Trophoblast cell (in vitro differentiated cells and primary cell): ENCODE measurements at regions not wholly inside any gene's neighbourhood (a gene's known extent, or its start where the extent isn't known, plus 50 kb on each side); places are given as distances from the start of the nearest gene placed in this dataset.

Source experiments
- DNase-seq, 2 donors: peaks; one replicate each; pipeline ENCODE4 v3.0.0-alpha.2; 2016
- H2AFZ ChIP-seq: 2 replicates; pipeline ENCODE4 v1.6.1; 2013; ENCODE audit warnings: low read length, moderate library complexity, mild to moderate bottlenecking; ENCODE audit not compliant: insufficient read depth, poor library complexity
- H2AK5ac ChIP-seq: 2 replicates; pipeline ENCODE4 v1.6.1; 2013; ENCODE audit warnings: mild to moderate bottlenecking, low read length
- H2BK120ac ChIP-seq: 2 replicates; pipeline ENCODE4 v1.6.1; 2013; ENCODE audit warnings: low read length, mild to moderate bottlenecking, moderate library complexity; ENCODE audit not compliant: insufficient read depth, poor library complexity
- H2BK12ac ChIP-seq: 2 replicates; pipeline ENCODE4 v1.6.1; 2013; ENCODE audit warnings: mild to moderate bottlenecking, low read length, moderate library complexity
- H2BK5ac ChIP-seq: 2 replicates; pipeline ENCODE4 v1.6.1; 2013; ENCODE audit warnings: low read length, low read depth, moderate library complexity, mild to moderate bottlenecking; ENCODE audit not compliant: poor library complexity
- H3K14ac ChIP-seq: 2 replicates; pipeline ENCODE4 v1.6.1; 2013; ENCODE audit warnings: mild to moderate bottlenecking, low read length
- H3K18ac ChIP-seq: 2 replicates; pipeline ENCODE4 v1.6.1; 2013; ENCODE audit warnings: mild to moderate bottlenecking, low read length
- H3K23ac ChIP-seq: 2 replicates; pipeline ENCODE4 v1.6.1; 2013; ENCODE audit warnings: low read length
- H3K27ac ChIP-seq: 2 replicates; pipeline ENCODE4 v1.5.1; 2013; ENCODE audit warnings: low read depth, mild to moderate bottlenecking, inconsistent platforms, low read length, moderate library complexity
- H3K27me3 ChIP-seq: 2 replicates; pipeline ENCODE4 v1.6.1; 2013; ENCODE audit warnings: inconsistent platforms, mild to moderate bottlenecking, low read length, moderate library complexity; ENCODE audit not compliant: insufficient read depth
- H3K36me3 ChIP-seq, 2 experiments: 1 replicate in 1 of 2; 2 replicates in 1 of 2; pipeline ENCODE4 v1.6.1; 2013; ENCODE audit warnings: low read length in 2 of 2, mild to moderate bottlenecking in 2 of 2, moderate library complexity in 1 of 2; ENCODE audit not compliant: insufficient read depth in 2 of 2, control insufficient read depth in 1 of 2
- H3K4ac ChIP-seq: 2 replicates; pipeline ENCODE4 v1.6.1; 2013; ENCODE audit warnings: low read depth, mild to moderate bottlenecking, low read length, moderate library complexity
- H3K4me1 ChIP-seq, 2 experiments: 1 replicate in 1 of 2; 2 replicates in 1 of 2; pipeline ENCODE4 v1.6.1; 2013; ENCODE audit warnings: low read length in 2 of 2, mild to moderate bottlenecking in 2 of 2, moderate library complexity in 1 of 2; ENCODE audit not compliant: insufficient read depth in 2 of 2, control insufficient read depth in 1 of 2
- H3K4me2 ChIP-seq: 2 replicates; pipeline ENCODE4 v1.6.1; 2013; ENCODE audit warnings: inconsistent platforms, mild to moderate bottlenecking, low read length, moderate library complexity
- H3K4me3 ChIP-seq: 2 replicates; pipeline ENCODE4 v1.5.1; 2013; ENCODE audit warnings: mild to moderate bottlenecking, low read depth, low read length, inconsistent platforms
- H3K79me1 ChIP-seq: one replicate; pipeline ENCODE4 v1.6.1; 2013; ENCODE audit warnings: low read length
- H3K79me2 ChIP-seq: 2 replicates; pipeline ENCODE4 v1.6.1; 2013; ENCODE audit warnings: low read length, mild to moderate bottlenecking; ENCODE audit not compliant: control insufficient read depth, insufficient read depth, poor library complexity
- H3K9ac ChIP-seq: 2 replicates; pipeline ENCODE4 v1.6.1; 2013; ENCODE audit warnings: mild to moderate bottlenecking, low read length
- H3K9me3 ChIP-seq: 2 replicates; pipeline ENCODE4 v1.6.1; 2013; ENCODE audit warnings: low read depth, mild to moderate bottlenecking, control low read depth, inconsistent platforms, low read length; ENCODE audit not compliant: insufficient read depth
- H4K12ac ChIP-seq: 2 replicates; pipeline ENCODE4 v1.6.1; 2013; ENCODE audit warnings: low read depth, mild to moderate bottlenecking, low read length, moderate library complexity
- H4K8ac ChIP-seq: 2 replicates; pipeline ENCODE4 v1.6.1; 2013; ENCODE audit warnings: low read depth, mild to moderate bottlenecking, low read length, moderate library complexity
- H4K91ac ChIP-seq: one replicate; pipeline ENCODE4 v1.6.1; 2013; ENCODE audit warnings: low read depth, mild to moderate bottlenecking, low read length, moderate library complexity
- WGBS: extraction: QIAGEN DNeasy Blood & Tissue Kit; methylation state at CpG from one replicate; pipeline ENCODE4 v1.1.7; 2013; ENCODE audit warnings: missing lambda C conversion rate; ENCODE audit not compliant: insufficient read length, insufficient coverage; ENCODE audit errors: extremely low coverage; 5-methylcytosine and 5-hydroxymethylcytosine counted together

GRCh38 chr2:2744107-2744506, 413.0 kb upstream of the MYT1L start:
- no peak overlapping the region for H4K12ac ChIP-seq
- no peaks in the 10 kb centered on the region for H3K36me3 ChIP-seq
- no peaks in the 10 kb centered on the region for H3K79me1 ChIP-seq
- no CpG with 5 or more reads among the region's 5 CpGs for WGBS
- H2AFZ ChIP-seq = no peak overlapping the region
- no peaks in the 10 kb centered on the region for H3K4me1 ChIP-seq
- H3K27me3 ChIP-seq = no peaks in the 10 kb centered on the region
- no peak for DNase-seq
- H3K4ac ChIP-seq = no peak overlapping the region
- H3K4me3 ChIP-seq = no peak overlapping the region
- H2AK5ac ChIP-seq = no peak overlapping the region
- no peak overlapping the region for H3K9ac ChIP-seq
- H3K4me2 ChIP-seq = no peak overlapping the region
- no peak overlapping the region for H3K27ac ChIP-seq
- no peak overlapping the region for H4K8ac ChIP-seq
- no peak overlapping the region for H4K91ac ChIP-seq
- peaks cover 7% of the 10 kb centered on the region for H3K9me3 ChIP-seq
- no peak overlapping the region for H2BK120ac ChIP-seq
- H2BK5ac ChIP-seq = no peak overlapping the region
- H3K18ac ChIP-seq = no peak overlapping the region
- no peak overlapping the region for H2BK12ac ChIP-seq
- no peak overlapping the region for H3K14ac ChIP-seq
- no peaks in the 10 kb centered on the region for H3K79me2 ChIP-seq
- H3K23ac ChIP-seq = no peak overlapping the region

DNA sequence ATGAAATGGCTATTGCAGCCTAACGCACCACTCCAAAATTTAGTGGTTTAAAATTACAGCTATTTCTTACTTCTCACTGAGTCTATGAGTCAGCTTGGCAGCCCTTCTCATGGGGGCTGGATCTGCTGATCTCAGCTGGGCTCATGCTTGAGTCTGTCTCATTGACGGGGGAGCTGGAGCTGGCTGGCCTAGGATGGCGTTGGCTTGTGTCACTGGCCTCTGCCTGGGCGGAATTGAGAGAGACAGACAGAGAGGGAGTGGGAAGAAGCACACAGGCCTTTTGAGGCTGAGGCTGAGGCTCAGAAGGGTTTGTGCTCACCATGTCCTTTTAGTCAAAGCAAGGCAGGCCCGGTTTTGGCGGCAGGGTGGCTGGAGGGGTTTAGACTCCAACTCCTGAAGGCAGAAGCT, 412.1 kb upstream of the MYT1L start:
- Histone ChIP-seq H4K12ac (no peak overlapping the region), H2BK120ac (no peak overlapping the region), H2AFZ (no peak overlapping the region), H3K36me3 (no peaks in the 10 kb centered on the region), H3K4me3 (no peak overlapping the region), H2BK5ac (no peak overlapping the region), H2AK5ac (no peak overlapping the region), H3K23ac (no peak overlapping the region), H4K91ac (no peak overlapping the region), H4K8ac (no peak overlapping the region), H2BK12ac (no peak overlapping the region), H3K14ac (no peak overlapping the region), H3K4me2 (no peak overlapping the region), H3K4ac (no peak overlapping the region), H3K4me1 (no peaks in the 10 kb centered on the region), H3K27ac (no peak overlapping the region), H3K9ac (no peak overlapping the region), H3K9me3 (peaks cover 7% of the 10 kb centered on the region), H3K79me2 (no peaks in the 10 kb centered on the region), H3K79me1 (no peaks in the 10 kb centered on the region), H3K18ac (no peak overlapping the region), H3K27me3 (no peaks in the 10 kb centered on the region)
- no CpG with 5 or more reads among the region's 6 CpGs for WGBS
- no peak for DNase-seq

DNA sequence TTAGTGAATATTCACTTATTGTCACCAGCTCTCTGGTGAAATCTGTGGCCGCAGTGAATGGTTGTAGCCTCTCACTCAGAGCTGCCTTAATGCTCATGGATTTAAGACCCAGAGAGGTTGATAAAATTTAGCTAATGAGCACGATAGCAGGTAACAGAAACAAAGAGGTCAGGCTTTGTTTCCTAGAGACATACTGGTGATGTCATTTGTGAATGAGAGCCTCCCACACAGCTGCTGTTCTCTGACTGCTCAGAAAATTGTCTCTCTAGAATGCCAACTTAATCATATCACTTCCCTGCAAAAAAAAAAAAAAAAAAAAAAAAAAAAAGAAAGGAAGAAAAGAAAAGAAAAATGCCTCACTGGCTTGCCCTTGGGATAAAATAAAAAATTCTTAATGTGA, 411.7 kb upstream of the MYT1L start:
- Histone ChIP-seq H3K4me2 (no peak overlapping the region), H2BK5ac (no peak overlapping the region), H4K12ac (no peak overlapping the region), H2BK12ac (no peak overlapping the region), H3K79me1 (no peaks in the 10 kb centered on the region), H3K4me1 (no peaks in the 10 kb centered on the region), H3K9me3 (peaks cover 7% of the 10 kb centered on the region), H3K36me3 (no peaks in the 10 kb centered on the region), H2AFZ (no peak overlapping the region), H3K79me2 (no peaks in the 10 kb centered on the region), H3K18ac (no peak overlapping the region), H3K27ac (no peak overlapping the region), H3K9ac (no peak overlapping the region), H3K14ac (no peak overlapping the region), H3K27me3 (no peaks in the 10 kb centered on the region), H4K91ac (no peak overlapping the region), H3K4ac (no peak overlapping the region), H3K23ac (no peak overlapping the region), H2AK5ac (no peak overlapping the region), H2BK120ac (no peak overlapping the region), H3K4me3 (no peak overlapping the region), H4K8ac (no peak overlapping the region)
- DNase-seq = no peak
- WGBS = no CpG with 5 or more reads among the region's 2 CpGs

DNA sequence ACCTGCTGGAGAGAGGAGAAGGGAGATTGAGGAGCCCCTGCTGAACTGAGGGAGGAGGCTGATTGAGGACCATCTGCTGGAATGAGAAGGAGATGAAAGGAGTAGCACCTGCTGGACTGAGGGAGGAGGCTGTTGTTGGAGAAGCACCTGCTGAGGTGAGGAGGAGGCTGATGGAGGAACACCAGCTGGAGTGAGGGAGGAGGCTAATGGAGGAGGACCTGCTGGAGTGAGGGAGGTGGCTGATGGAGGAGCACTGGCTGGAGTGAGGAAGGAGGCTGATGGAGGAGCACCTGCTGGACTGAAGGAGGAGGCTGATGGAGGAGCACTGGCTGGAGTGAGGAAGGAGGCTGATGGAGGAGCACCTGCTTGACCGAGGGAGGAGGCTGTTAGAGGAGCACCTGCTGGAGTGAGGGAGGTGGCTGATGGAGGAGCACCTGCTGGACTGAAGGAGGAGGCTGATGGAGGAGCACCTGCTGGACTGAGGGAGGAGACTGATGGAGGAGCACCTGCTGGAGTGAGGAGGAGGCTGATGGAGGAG, 409.2 kb upstream of the MYT1L start:
- Histone ChIP-seq H4K12ac (no peak overlapping the region), H3K9ac (no peak overlapping the region), H3K27ac (no peak overlapping the region), H4K8ac (no peak overlapping the region), H2BK5ac (no peak overlapping the region), H3K14ac (no peak overlapping the region), H3K27me3 (no peaks in the 10 kb centered on the region), H3K4me3 (no peak overlapping the region), H2BK12ac (no peak overlapping the region), H3K18ac (no peak overlapping the region), H3K36me3 (no peaks in the 10 kb centered on the region), H2AK5ac (no peak overlapping the region), H3K9me3 (peaks cover 5% of the 10 kb centered on the region), H3K79me2 (no peaks in the 10 kb centered on the region), H3K79me1 (no peaks in the 10 kb centered on the region), H2AFZ (no peak overlapping the region), H3K4me2 (no peak overlapping the region), H4K91ac (no peak overlapping the region), H3K4ac (no peak overlapping the region), H2BK120ac (no peak overlapping the region), H3K23ac (no peak overlapping the region), H3K4me1 (no peaks in the 10 kb centered on the region)
- no peak for DNase-seq
- WGBS = no CpG with 5 or more reads among the region's 1 CpG
